IPS-NIHi7 (cell line): ENCODE measurements at regions not wholly inside any gene's neighbourhood (a gene's known extent, or its start where the extent isn't known, plus 50 kb on each side); places are given as distances from the start of the nearest gene placed in this dataset.

Source experiments
- DNase-seq: peaks from one replicate; pipeline ENCODE4 v3.0.0; 2012; ENCODE audit warnings: mixed read lengths; ENCODE audit errors: extremely low spot score

GRCh38 chr11:111148121-111148520, 97.4 kb upstream of the POU2AF2 start:
- no peak for DNase-seq

DNA sequence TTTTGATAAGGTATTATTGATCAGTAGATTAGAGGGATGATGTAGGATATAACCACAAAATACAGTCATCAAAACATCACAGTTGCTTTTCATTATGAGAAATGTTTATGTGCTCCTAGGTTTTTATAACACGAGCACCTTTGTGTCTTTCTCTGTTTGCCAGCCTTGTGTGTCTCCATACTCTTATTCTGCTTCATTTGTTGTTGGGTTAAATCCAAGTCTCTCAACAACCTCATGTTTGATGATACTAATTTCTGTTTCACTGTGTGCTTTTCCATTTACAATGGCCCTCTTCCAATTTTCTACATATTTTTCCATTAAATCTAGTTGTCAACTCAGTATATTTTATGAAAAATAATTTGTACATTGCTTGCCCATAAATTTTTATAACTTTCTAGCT, 107.7 kb upstream of the POU2AF2 start:
- DNase-seq: no peak

DNA sequence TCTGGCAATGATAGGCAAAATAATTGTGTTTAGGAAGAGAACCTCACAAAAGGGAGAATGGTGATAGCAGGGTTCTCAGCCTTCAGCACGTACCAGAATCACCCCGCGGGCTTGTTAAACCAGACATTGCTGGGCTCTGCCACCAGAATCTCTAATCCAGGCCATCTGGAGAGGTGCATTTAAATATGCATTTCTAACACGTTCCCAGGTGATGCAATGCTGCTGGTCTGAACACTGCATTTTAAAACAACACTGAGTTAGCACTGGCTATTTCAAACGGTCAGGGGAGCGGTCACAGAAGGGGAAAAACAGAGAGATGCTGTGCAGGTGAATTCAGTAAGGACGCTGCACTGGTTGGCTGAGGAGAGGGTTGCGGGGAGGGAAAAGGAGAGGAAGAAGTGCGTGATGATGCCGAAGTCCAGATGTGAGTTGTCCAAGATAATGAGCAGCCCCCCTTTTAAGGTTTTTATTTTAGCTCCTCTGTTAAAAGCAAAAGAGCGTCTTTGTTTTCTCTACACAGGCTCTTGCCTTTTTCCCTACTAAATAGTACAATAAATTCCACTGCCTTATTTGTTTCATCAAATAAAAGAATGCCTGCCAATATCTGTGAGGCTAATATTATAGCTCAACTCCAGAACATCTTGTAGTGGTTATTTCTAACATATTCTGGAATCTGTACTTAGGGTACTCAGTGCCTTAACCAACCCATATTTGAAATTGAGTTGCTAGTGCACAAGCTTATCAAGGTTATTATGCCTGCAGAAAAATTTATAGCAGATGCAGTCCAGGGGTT, 109.6 kb upstream of the POU2AF2 start:
- DNase-seq: no peak

DNA sequence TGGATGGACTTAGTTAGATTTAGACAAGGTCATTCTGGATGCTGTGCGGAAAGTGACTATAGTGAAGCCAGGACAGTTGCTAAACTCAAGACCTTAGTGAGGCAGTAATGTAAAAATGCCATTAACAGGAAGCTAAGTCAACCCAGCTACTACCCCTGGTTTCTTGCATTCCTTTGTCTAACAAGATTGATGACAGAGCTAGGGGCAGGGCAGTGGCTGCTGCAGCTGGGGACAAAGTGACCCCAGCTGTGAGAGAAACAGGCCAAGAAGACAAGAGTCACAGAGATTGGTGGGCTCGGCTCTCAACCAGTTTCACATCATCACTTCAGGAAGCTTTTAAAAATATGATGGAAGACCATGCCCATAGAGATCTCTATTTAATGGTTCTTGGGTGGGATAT, 110.4 kb upstream of the POU2AF2 start:
- no peak for DNase-seq

- DNase-seq: no peak
These were observed 117.3 kb upstream of the POU2AF2 start for GRCh38 chr11:111128076-111128870.

DNA sequence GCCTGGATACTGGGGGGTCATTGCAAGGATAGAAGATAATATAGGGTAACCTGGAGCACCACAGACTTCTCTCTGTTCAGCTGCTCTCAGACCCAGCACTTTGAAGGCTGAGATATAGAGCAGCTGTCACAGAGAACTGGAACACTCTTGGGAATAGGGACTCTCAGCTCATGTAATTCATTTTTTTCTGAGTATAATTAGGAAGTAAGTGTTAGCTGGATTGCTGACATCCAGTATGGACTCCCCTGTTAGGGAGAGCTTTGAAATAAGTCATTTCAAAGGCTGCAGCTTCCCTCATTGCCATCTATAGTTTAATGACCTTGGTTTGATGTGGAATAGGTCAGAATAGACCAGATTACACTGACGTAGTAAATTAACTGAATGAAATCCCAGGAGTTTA, 120.8 kb upstream of the POU2AF2 start:
- no peak for DNase-seq

- DNase-seq: no peak
These were observed 121.8 kb upstream of the POU2AF2 start for GRCh38 chr11:111123463-111124398.

DNA sequence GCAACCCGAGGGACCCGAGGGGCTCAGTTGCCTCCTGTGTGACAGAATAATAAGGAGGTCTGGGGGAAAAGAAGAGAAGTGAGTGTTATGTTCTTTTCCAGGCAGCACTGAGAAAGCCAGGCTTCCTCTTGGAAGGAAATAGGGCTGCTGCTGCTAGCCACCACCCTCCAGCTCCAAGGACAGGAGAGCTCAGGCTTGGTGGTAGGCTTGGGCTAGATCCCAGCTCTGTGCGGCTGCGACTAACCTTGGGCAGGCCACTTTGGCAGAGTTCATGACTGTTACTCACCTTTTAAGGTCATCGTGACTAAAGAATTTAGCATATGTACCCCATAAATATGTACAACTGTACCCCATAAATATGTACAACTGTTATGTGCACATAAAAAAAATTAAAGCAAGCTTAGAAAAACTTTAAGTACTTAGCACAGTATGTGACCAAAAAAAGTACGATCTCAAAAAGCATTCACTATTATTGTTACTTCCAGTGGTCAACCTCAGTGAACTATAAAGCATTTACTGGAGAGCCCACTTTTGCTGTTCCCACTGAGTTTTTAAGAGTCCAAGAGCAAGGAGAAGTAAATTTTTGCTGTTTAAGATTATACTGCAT, 124.7 kb upstream of the POU2AF2 start:
- DNase-seq: no peak

- no peak for DNase-seq
These were observed 125.4 kb upstream of the POU2AF2 start for GRCh38 chr11:111120161-111120560.

GRCh38 chr11:111119751-111120150, 125.8 kb upstream of the POU2AF2 start:
- no peak for DNase-seq

GRCh38 chr11:111115890-111116289, 129.6 kb upstream of the POU2AF2 start:
- DNase-seq: no peak

- DNase-seq: no peak
These were observed 131.4 kb upstream of the POU2AF2 start for GRCh38 chr11:111114091-111114490.

- no peak for DNase-seq
These were observed 132.9 kb upstream of the POU2AF2 start for GRCh38 chr11:111112614-111113013.

DNA sequence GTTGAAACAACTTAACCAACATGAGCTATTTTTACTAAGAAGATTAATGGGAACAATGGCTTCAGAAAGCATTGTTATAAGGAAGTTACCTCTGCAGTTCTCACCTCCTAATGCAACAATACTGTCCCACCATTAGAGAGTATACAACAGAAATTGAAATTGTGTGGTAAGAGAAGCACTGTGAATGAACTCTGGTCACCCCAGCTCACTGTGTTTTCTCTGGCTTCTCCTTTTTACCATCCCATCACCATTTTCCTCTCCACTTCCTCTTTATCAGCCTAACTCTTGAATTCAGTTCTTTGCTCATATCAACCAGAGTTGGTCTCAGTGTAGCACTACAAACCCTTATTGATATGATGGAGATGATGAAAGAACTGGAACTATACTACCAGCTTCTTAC, 138.0 kb upstream of the POU2AF2 start:
- DNase-seq: no peak

GRCh38 chr11:111106641-111107040, 138.9 kb upstream of the POU2AF2 start:
- DNase-seq: no peak

GRCh38 chr11:111105566-111105965, 140.0 kb upstream of the POU2AF2 start:
- peak; percentile 15 for DNase-seq

DNA sequence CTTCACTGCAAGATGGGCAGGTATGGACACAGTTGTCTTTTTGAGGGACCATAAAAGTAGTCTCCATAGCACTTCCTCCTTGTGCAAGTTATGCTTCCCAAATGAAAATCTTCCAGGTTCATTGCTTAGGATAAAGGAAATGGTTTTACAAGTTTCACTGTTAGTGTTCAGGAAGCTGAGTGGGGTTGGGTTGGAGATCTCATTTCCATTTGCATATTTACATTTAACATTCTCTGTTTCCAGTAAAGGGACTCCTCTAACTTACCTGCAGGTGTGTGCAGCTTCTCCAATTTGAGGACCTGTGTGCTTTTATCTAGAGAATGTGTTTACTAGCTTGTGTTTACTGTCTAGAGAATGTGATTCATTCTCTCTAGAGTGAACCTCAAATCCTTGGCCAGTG, 141.3 kb upstream of the POU2AF2 start:
- DNase-seq: no peak

DNA sequence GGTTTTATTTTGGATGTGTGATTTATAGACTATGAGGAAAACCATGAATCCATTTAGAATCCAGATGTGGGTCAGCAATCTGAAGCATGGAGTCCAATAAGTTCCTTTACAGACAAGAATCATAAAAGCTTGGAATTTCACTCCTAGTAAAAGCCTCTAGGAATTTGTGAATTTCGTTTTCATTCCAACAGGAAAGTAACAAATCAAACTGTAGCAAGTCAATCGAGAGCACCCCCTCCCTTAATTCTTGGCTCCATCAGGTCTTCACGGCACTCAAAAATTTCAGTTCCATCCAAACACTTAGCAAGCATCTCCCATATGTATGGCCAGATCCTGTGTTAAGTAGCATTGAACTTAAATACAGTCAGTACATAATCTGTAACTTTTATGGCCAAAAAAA, 143.6 kb upstream of the POU2AF2 start:
- DNase-seq: no peak

DNA sequence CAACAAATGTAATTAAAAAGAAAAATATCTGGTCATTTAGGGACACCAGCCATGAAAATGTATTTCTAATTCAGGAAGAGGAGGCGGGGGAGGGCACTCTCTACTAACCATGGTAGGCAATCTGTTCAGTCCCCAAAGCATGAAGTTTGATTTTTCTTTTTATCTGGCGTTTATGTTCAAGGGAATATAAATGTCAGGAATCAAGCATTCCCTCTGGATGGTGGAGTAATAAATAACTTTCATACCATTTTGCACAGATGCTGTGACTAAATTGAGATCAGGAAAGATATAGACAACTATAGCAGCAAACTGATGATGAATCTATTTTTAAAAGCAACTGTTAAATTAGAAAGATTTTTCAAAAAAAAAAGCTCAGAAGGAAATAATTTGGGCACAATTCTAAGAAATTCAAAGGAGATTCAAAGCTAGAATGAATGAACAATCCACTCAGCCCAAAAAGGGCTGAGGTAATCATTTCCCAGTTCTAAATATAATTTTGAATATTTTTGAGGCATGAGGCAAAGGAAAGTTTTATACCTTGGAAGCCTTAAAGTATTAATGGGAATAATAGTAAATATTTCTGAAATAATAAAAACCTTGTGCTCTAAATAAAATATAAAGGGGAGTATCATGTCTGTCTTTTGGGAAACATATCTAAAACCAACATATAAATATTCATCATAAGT, 146.4 kb upstream of the POU2AF2 start:
- DNase-seq: no peak

- no peak for DNase-seq
These were observed 147.4 kb upstream of the POU2AF2 start for GRCh38 chr11:111098091-111098490.

DNA sequence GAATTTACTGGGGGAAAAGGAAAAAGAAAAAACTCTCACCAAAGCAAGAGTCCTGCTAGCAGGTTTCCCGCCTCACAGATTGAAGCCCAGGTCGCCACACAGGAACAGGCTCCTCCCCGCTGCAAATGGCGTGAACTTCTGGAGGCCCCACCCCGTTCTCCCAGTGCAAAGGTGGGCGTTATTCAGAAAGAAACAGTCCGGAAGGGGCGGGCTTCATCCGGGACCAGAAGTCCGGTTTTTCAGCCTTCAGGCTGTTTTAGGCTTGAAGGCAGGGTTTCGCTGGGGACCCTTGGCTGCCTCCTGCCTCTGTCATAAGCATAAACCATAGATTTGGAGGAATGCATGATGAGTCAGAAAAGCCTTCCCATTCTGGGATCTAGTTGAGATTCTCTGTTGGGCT, 148.3 kb upstream of the POU2AF2 start:
- DNase-seq: peak; percentile 64
